ENCODE measurements at regions not wholly inside any gene's neighbourhood (a gene's known extent, or its start where the extent isn't known, plus 50 kb on each side); places are given as distances from the start of the nearest gene placed in this dataset.

DNA sequence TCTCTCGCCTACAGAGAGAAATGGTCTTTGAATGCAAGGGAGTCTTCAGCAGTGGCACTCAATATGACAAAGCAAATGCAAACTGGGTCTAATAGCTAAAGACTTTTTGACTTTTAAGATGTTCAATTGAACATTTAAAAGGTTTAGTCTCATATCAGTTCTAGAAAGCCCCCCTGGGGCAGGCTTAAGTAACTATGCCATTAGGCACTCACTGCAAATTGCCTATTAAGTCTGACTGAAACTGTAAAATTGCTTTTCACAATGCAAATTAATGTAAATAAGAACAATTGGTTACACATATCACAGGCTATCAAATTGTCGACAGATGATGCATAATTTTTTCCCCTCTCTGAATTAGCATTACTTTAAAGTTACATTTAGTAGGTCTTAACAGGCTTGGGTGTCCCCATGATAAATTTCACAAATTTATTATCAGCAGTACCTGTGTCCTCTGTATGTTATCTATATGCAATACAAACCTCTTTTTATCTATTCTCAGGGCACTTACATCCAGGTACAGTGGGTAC, 329.1 kb downstream of the LRRIQ3 start:
- DNase-seq = no peak
- Histone ChIP-seq H3K27me3 (no peaks in the 10 kb centered on the region), H3K9me3 (no peaks in the 10 kb centered on the region), H3K4me3 (no peak overlapping the region), H3K4me1 (no peaks in the 10 kb centered on the region), H3K36me3 (ENCODE audit: low read depth, missing control alignments) (no peaks in the 10 kb centered on the region), H3K27ac (no peak overlapping the region)
- intact Hi-C loops (cut with DNase I; ENCODE audit: low total_unique reads) = no loop called here
- no peak for TF ChIP-seq POLR2A (IDR thresholded peaks at IDR 0.05)
- WGBS, 2 donors = 80 to 83% methylated on average over 2 of the region's 2 CpGs

DNA sequence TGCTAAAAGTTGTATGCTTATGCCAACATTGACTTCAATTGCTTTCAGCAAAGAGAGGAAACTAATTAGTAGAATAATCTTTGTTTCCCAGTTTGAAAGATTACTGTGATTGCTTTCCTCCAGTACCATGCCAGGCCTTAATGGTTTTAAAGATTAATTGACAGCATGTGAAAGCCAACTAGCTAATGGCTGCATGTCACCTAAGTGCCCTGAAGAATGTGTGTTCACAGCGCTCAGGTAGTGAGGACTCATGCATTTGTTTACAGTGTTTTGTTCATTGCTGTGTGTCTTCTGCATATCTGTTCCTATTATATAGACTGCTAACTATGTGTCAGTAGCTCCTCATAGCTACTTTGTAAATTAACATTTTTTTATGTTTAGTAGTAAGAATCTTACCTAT, 335.6 kb downstream of the LRRIQ3 start:
- Histone ChIP-seq H3K36me3 (ENCODE audit: low read depth, missing control alignments) (no peaks in the 10 kb centered on the region), H3K9me3 (no peaks in the 10 kb centered on the region), H3K4me3 (no peak overlapping the region), H3K27ac (no peak overlapping the region), H3K4me1 (no peaks in the 10 kb centered on the region), H3K27me3 (no peaks in the 10 kb centered on the region)
- intact Hi-C loops (cut with DNase I; ENCODE audit: low total_unique reads) = no loop called here
- no peak for TF ChIP-seq POLR2A (IDR thresholded peaks at IDR 0.05)
- TF ChIP-seq, protein P1, sequence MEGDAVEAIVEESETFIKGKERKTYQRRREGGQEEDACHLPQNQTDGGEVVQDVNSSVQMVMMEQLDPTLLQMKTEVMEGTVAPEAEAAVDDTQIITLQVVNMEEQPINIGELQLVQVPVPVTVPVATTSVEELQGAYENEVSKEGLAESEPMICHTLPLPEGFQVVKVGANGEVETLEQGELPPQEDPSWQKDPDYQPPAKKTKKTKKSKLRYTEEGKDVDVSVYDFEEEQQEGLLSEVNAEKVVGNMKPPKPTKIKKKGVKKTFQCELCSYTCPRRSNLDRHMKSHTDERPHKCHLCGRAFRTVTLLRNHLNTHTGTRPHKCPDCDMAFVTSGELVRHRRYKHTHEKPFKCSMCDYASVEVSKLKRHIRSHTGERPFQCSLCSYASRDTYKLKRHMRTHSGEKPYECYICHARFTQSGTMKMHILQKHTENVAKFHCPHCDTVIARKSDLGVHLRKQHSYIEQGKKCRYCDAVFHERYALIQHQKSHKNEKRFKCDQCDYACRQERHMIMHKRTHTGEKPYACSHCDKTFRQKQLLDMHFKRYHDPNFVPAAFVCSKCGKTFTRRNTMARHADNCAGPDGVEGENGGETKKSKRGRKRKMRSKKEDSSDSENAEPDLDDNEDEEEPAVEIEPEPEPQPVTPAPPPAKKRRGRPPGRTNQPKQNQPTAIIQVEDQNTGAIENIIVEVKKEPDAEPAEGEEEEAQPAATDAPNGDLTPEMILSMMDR (IDR thresholded peaks at IDR 0.05) = no peak
- no peak for DNase-seq
- 86 to 100% methylated on average over 1 of the region's 1 CpG for WGBS, 2 donors

DNA sequence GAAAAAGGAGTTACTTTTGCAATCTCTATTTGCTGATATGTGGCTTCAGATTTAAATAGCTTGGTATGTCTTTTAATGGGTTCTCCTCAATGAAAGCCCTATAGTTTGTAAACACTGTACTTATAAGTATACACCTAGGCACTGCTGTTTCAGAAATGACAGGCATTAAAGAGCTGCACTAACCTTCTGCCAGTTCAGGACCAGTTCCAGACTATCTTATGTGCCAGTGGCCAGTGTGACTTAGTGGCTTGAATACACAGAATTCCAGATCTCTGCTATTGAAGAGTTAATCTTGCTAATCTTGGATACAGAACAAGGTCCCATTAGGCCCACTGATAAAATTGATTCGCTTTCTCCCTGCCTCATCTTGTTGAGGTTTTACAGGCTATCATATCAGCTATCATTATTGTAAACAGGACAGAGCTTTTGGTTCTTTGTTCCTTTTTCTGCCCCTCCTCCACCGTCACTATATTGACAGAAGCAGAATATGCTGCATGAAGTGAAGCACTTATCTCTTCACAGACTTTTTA, 337.5 kb downstream of the LRRIQ3 start:
- no peaks in the 10 kb centered on the region for H3K4me1 ChIP-seq
- H3K27me3 ChIP-seq = no peaks in the 10 kb centered on the region
- intact Hi-C loops (cut with DNase I; ENCODE audit: low total_unique reads) = no loop called here
- no peak overlapping the region for H3K27ac ChIP-seq
- DNase-seq = no peak
- no peaks in the 10 kb centered on the region for H3K9me3 ChIP-seq
- no peak overlapping the region for H3K4me3 ChIP-seq
- WGBS, 2 donors = 66 to 76% methylated on average over 2 of the region's 2 CpGs
- no peak for TF ChIP-seq POLR2A (IDR thresholded peaks at IDR 0.05)
- TF ChIP-seq, protein P1 (IDR thresholded peaks at IDR 0.05) = no peak
- no peaks in the 10 kb centered on the region for H3K36me3 ChIP-seq (ENCODE audit: low read depth, missing control alignments)

DNA sequence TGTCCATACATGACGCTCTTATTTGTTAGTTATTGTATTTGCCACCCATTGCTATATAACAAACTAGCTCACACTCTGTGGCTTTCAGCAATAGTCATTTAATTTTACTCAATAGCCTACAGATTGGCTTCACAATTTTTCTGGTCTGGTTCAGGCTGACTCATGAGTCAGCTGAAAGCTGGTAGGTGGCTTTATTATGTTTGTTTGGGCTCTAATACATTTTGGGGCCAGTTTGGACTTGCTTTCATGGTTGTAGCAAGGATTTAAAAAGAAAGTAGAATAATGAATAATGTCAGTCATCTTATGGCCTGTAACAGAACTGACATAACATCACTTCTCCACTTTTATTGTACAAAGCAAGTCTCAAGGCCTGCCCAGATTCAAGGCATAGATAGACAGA, 338.7 kb downstream of the LRRIQ3 start:
- 88 to 96% methylated on average over 1 of the region's 1 CpG for WGBS, 2 donors

DNA sequence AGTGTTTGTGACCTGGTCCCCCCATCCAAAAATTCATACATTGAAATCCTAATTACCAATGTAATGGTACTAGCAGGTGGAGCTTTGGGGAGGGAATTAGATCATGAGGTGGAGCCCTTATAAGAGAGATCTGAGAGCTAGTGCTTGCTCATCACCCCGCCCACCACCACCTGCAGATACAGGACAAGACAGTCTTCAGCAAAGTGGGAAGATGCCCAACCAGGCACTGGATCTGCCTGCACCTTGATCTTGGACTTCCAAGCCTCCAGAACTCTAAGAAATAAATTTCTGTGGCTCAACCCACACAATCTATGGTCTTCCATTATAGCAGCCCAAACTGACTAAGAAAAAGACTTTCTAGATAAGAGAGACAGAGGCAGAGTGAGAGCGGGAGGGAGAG, 343.4 kb downstream of the LRRIQ3 start:
- no peaks in the 10 kb centered on the region for H3K36me3 ChIP-seq (ENCODE audit: low read depth, missing control alignments)
- 87 to 89% methylated on average over 2 of the region's 2 CpGs for WGBS, 2 donors
- intact Hi-C loops (cut with DNase I; ENCODE audit: low total_unique reads) = no loop called here
- H3K27me3 ChIP-seq = no peaks in the 10 kb centered on the region
- H3K27ac ChIP-seq = no peak overlapping the region
- no peak for DNase-seq
- no peaks in the 10 kb centered on the region for H3K9me3 ChIP-seq
- no peak overlapping the region for H3K4me3 ChIP-seq
- no peaks in the 10 kb centered on the region for H3K4me1 ChIP-seq
- TF ChIP-seq, protein P1 (IDR thresholded peaks at IDR 0.05) = no peak
- TF ChIP-seq POLR2A (IDR thresholded peaks at IDR 0.05) = no peak

More for the DNA sequence above, 338.7 kb downstream of the LRRIQ3 start:
- intact Hi-C loops (cut with DNase I; ENCODE audit: low total_unique reads) = no loop called here
- Histone ChIP-seq H3K4me3 (no peak overlapping the region), H3K4me1 (no peaks in the 10 kb centered on the region), H3K27ac (no peak overlapping the region), H3K27me3 (no peaks in the 10 kb centered on the region), H3K9me3 (no peaks in the 10 kb centered on the region), H3K36me3 (ENCODE audit: low read depth, missing control alignments) (no peaks in the 10 kb centered on the region)
- TF ChIP-seq, protein P1 (IDR thresholded peaks at IDR 0.05) = no peak
- no peak for TF ChIP-seq POLR2A (IDR thresholded peaks at IDR 0.05)
- DNase-seq = no peak

Data from testis (tissue), 2 donors.